GM12878 (cell line): ENCODE measurements at regions not wholly inside any gene's neighbourhood (a gene's known extent, or its start where the extent isn't known, plus 50 kb on each side); places are given as distances from the start of the nearest gene placed in this dataset.

ENCODE experiments used
- BCL11A ChIP-seq: IDR thresholded peaks from 2 replicates; pipeline ENCODE4 v1.6.1; 2011; ENCODE audit warnings: low read depth, low read length
- CHD2 ChIP-seq: IDR thresholded peaks from 2 replicates; pipeline ENCODE4 v1.6.1; 2011; ENCODE audit warnings: low read depth, low read length, improper control_type of control experiment, borderline replicate concordance
- CREB1 ChIP-seq: IDR thresholded peaks from 2 replicates; pipeline ENCODE4 v1.6.1; 2012; ENCODE audit warnings: low read depth, mild to moderate bottlenecking, inconsistent platforms
- EED ChIP-seq: sonication (generic); IDR thresholded peaks from 2 replicates; pipeline ENCODE4 v1.6.1; 2016; ENCODE audit warnings: antibody characterized with exemption, low read depth
- TF ChIP-seq, protein P1 (sequence below): fragments of 450-650 bp; IDR thresholded peaks from 2 replicates; pipeline ENCODE4 v1.6.1; 2017; ENCODE audit warnings: mild to moderate bottlenecking
- TF ChIP-seq, protein P2 (sequence below): IDR thresholded peaks from 2 replicates; pipeline ENCODE4 v1.6.1; 2012; ENCODE audit warnings: mild to moderate bottlenecking, low read depth, low read length
- TF ChIP-seq, protein P3 (sequence below): fragments of 450-650 bp; IDR thresholded peaks from 2 replicates; pipeline ENCODE4 v1.6.1; 2017; ENCODE audit warnings: mild to moderate bottlenecking, low read depth, inconsistent platforms; ENCODE audit not compliant: poor library complexity, severe bottlenecking

DNA sequence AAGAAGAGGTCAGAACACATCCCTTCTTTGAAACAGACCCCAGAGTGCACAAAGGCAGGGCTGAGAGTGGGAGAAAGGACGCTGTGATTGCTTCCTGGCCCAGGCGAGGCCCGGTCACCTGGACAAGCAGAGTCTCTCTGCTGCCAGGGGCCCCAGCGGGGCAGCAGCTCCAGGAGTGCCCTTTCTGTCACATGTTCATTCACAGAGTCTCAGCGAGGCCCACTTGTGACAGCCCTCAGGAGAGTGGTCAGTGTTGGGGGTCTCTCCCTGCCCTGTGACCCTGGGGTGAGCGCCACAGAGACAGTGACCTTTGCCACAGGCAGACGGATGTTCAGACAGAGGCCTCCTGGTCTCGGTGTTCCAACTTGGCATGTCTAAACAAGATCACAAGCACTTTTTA is 130.2 kb upstream of the IRX4 start (continued):
- TF ChIP-seq, protein P1, sequence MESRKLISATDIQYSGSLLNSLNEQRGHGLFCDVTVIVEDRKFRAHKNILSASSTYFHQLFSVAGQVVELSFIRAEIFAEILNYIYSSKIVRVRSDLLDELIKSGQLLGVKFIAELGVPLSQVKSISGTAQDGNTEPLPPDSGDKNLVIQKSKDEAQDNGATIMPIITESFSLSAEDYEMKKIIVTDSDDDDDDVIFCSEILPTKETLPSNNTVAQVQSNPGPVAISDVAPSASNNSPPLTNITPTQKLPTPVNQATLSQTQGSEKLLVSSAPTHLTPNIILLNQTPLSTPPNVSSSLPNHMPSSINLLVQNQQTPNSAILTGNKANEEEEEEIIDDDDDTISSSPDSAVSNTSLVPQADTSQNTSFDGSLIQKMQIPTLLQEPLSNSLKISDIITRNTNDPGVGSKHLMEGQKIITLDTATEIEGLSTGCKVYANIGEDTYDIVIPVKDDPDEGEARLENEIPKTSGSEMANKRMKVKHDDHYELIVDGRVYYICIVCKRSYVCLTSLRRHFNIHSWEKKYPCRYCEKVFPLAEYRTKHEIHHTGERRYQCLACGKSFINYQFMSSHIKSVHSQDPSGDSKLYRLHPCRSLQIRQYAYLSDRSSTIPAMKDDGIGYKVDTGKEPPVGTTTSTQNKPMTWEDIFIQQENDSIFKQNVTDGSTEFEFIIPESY = no peak
- no peak for TF ChIP-seq CHD2
- no peak for TF ChIP-seq EED
- no peak for TF ChIP-seq CREB1
- no peak for TF ChIP-seq BCL11A
- TF ChIP-seq, protein P2, sequence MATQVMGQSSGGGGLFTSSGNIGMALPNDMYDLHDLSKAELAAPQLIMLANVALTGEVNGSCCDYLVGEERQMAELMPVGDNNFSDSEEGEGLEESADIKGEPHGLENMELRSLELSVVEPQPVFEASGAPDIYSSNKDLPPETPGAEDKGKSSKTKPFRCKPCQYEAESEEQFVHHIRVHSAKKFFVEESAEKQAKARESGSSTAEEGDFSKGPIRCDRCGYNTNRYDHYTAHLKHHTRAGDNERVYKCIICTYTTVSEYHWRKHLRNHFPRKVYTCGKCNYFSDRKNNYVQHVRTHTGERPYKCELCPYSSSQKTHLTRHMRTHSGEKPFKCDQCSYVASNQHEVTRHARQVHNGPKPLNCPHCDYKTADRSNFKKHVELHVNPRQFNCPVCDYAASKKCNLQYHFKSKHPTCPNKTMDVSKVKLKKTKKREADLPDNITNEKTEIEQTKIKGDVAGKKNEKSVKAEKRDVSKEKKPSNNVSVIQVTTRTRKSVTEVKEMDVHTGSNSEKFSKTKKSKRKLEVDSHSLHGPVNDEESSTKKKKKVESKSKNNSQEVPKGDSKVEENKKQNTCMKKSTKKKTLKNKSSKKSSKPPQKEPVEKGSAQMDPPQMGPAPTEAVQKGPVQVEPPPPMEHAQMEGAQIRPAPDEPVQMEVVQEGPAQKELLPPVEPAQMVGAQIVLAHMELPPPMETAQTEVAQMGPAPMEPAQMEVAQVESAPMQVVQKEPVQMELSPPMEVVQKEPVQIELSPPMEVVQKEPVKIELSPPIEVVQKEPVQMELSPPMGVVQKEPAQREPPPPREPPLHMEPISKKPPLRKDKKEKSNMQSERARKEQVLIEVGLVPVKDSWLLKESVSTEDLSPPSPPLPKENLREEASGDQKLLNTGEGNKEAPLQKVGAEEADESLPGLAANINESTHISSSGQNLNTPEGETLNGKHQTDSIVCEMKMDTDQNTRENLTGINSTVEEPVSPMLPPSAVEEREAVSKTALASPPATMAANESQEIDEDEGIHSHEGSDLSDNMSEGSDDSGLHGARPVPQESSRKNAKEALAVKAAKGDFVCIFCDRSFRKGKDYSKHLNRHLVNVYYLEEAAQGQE = no peak
- TF ChIP-seq, protein P3, sequence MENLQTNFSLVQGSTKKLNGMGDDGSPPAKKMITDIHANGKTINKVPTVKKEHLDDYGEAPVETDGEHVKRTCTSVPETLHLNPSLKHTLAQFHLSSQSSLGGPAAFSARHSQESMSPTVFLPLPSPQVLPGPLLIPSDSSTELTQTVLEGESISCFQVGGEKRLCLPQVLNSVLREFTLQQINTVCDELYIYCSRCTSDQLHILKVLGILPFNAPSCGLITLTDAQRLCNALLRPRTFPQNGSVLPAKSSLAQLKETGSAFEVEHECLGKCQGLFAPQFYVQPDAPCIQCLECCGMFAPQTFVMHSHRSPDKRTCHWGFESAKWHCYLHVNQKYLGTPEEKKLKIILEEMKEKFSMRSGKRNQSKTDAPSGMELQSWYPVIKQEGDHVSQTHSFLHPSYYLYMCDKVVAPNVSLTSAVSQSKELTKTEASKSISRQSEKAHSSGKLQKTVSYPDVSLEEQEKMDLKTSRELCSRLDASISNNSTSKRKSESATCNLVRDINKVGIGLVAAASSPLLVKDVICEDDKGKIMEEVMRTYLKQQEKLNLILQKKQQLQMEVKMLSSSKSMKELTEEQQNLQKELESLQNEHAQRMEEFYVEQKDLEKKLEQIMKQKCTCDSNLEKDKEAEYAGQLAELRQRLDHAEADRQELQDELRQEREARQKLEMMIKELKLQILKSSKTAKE = no peak
